Astrocyte (in vitro differentiated cells and primary cell): ENCODE measurements at regions not wholly inside any gene's neighbourhood (a gene's known extent, or its start where the extent isn't known, plus 50 kb on each side); places are given as distances from the start of the nearest gene placed in this dataset.

Experiments
- DNase-seq: peaks from one replicate; pipeline ENCODE4 v3.0.0-alpha.2; 2010; ENCODE audit warnings: low read depth
- FAIRE-seq: peaks from 2 replicates; lab custom pipeline; 2011; peaks lifted over from hg19 to GRCh38; lab: Jason Lieb, UNC
- H2AFZ ChIP-seq: 2 replicates; pipeline ENCODE4 v1.6.0; 2012; ENCODE audit warnings: low read depth, low read length, inconsistent platforms
- H3K27ac ChIP-seq: 2 replicates; pipeline ENCODE4 v1.5.1; 2011; ENCODE audit warnings: low read depth, low read length, inconsistent platforms
- H3K27me3 ChIP-seq: 2 replicates; pipeline ENCODE4 v1.6.0; 2011; ENCODE audit warnings: low read length, inconsistent platforms; ENCODE audit not compliant: insufficient read depth
- H3K36me3 ChIP-seq: 2 replicates; pipeline ENCODE4 v1.5.1; 2011; ENCODE audit warnings: low read length, inconsistent platforms; ENCODE audit not compliant: insufficient read depth
- H3K4me1 ChIP-seq: 2 replicates; pipeline ENCODE4 v1.5.1; 2011; ENCODE audit warnings: low read length, inconsistent platforms; ENCODE audit not compliant: insufficient read depth
- H3K4me2 ChIP-seq: 2 replicates; pipeline ENCODE4 v1.6.0; 2012; ENCODE audit warnings: low read length, inconsistent platforms
- H3K4me3 ChIP-seq: 2 replicates; pipeline ENCODE4 v1.5.1; 2011; ENCODE audit warnings: low read depth, mild to moderate bottlenecking, low read length, inconsistent platforms; ENCODE audit not compliant: insufficient read depth
- H3K79me2 ChIP-seq: 2 replicates; pipeline ENCODE4 v1.6.0; 2012; ENCODE audit warnings: mild to moderate bottlenecking, low read length, inconsistent platforms; ENCODE audit not compliant: insufficient read depth
- H3K9ac ChIP-seq: 2 replicates; pipeline ENCODE4 v1.6.0; 2012; ENCODE audit warnings: mild to moderate bottlenecking, low read length, inconsistent platforms
- H3K9me3 ChIP-seq: 2 replicates; pipeline ENCODE4 v1.5.1; 2012; ENCODE audit warnings: low read depth, mild to moderate bottlenecking, low read length, inconsistent platforms; ENCODE audit not compliant: insufficient read depth
- H4K20me1 ChIP-seq: 2 replicates; pipeline ENCODE4 v1.6.0; 2012; ENCODE audit warnings: low read length, inconsistent platforms; ENCODE audit not compliant: insufficient read depth
- H3K27ac Mint-ChIP-seq: one replicate; pipeline ENCODE4 v1.8.0; 2021; ENCODE audit warnings: mild to moderate bottlenecking, mixed read lengths; ENCODE audit not compliant: unreplicated experiment
- H3K27me3 Mint-ChIP-seq: one replicate; pipeline ENCODE4 v1.8.0; 2021; ENCODE audit warnings: low read depth, mixed read lengths; ENCODE audit not compliant: unreplicated experiment
- H3K36me3 Mint-ChIP-seq: one replicate; pipeline ENCODE4 v1.8.0; 2021; ENCODE audit warnings: low read depth, mixed read lengths; ENCODE audit not compliant: unreplicated experiment
- H3K4me1 Mint-ChIP-seq: one replicate; pipeline ENCODE4 v1.8.0; 2021; ENCODE audit warnings: low read depth, mixed read lengths; ENCODE audit not compliant: unreplicated experiment
- H3K4me3 Mint-ChIP-seq: one replicate; pipeline ENCODE4 v1.8.0; 2021; ENCODE audit warnings: mild to moderate bottlenecking, moderate library complexity, mixed read lengths; ENCODE audit not compliant: unreplicated experiment
- H3K9me3 Mint-ChIP-seq: one replicate; pipeline ENCODE4 v1.8.0; 2021; ENCODE audit warnings: mild to moderate bottlenecking, mixed read lengths; ENCODE audit not compliant: unreplicated experiment
- EZH2 ChIP-seq: IDR thresholded peaks from 2 replicates; pipeline ENCODE4 v1.6.1; 2012; ENCODE audit warnings: mild to moderate bottlenecking, low read length, inconsistent platforms; ENCODE audit not compliant: insufficient read depth
- TF ChIP-seq, protein P1 (sequence below): IDR thresholded peaks from 2 replicates; pipeline ENCODE4 v1.5.1; 2011; ENCODE audit warnings: low read depth, mild to moderate bottlenecking, inconsistent platforms, low read length, moderate library complexity; ENCODE audit not compliant: insufficient read depth

DNA sequence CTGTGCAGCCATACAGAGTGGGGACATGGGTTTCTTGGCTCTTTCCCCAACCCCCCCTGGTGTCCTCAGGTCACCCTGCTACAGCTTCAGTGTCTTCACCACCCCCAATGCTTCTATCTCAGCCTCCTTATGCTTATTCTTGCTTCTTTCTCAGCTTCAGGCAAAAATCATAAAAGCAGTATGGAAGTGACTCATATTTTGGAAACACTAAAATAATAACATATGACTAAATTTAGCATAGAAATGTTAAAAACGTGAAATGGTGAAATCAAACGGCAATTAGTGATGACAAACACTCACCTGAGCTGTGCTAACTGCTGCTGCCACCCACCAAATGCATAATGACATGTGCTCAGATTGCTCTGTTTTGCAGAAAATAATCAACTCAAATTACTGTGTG, 475.2 kb upstream of the EPHA3 start:
- H3K27ac Mint-ChIP-seq, result no peak overlapping the region
- FAIRE-seq, result no peak

DNA sequence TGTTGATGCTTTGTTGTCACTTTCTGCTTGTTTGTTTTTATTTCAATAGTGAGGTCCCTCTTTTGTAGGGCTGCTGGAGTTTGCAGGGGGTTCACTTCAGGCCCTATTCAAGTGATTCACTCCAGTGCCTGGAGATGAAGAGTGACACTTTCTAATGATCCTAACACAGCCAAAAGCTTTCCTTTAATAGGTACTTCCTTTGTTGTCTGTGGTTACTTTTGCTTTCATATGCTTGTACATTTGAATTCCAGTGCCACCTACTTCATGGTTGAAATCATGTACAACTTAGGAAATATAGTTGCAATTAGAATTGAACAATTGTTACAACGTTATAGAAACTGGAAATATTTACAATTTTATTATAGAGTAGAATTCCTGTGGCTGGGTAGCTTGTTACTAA, 466.8 kb upstream of the EPHA3 start:
- Histone ChIP-seq H4K20me1 (no peaks in the 10 kb centered on the region), H2AFZ (no peak overlapping the region), H3K79me2 (no peaks in the 10 kb centered on the region), H3K36me3 (no peaks in the 10 kb centered on the region), H3K27ac (no peak overlapping the region), H3K9ac (no peak overlapping the region), H3K4me1 (no peaks in the 10 kb centered on the region), H3K4me3 (no peak overlapping the region), H3K9me3 (no peaks in the 10 kb centered on the region), H3K27me3 (no peaks in the 10 kb centered on the region), H3K4me2 (no peak overlapping the region)
- DNase-seq (peak; percentile 10), FAIRE-seq (no peak)
- Mint-ChIP-seq H3K4me1 (peaks cover 1% of the 10 kb centered on the region), H3K9me3 (peaks cover 3% of the 10 kb centered on the region), H3K27ac (no peak overlapping the region), H3K4me3 (no peak overlapping the region), H3K27me3 (no peaks in the 10 kb centered on the region), H3K36me3 (no peaks in the 10 kb centered on the region)
- TF ChIP-seq EZH2, result no peak
- TF ChIP-seq, protein P1, sequence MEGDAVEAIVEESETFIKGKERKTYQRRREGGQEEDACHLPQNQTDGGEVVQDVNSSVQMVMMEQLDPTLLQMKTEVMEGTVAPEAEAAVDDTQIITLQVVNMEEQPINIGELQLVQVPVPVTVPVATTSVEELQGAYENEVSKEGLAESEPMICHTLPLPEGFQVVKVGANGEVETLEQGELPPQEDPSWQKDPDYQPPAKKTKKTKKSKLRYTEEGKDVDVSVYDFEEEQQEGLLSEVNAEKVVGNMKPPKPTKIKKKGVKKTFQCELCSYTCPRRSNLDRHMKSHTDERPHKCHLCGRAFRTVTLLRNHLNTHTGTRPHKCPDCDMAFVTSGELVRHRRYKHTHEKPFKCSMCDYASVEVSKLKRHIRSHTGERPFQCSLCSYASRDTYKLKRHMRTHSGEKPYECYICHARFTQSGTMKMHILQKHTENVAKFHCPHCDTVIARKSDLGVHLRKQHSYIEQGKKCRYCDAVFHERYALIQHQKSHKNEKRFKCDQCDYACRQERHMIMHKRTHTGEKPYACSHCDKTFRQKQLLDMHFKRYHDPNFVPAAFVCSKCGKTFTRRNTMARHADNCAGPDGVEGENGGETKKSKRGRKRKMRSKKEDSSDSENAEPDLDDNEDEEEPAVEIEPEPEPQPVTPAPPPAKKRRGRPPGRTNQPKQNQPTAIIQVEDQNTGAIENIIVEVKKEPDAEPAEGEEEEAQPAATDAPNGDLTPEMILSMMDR, result no peak

More for the DNA sequence above, 475.2 kb upstream of the EPHA3 start:
- Histone ChIP-seq H3K27me3 (no peaks in the 10 kb centered on the region), H2AFZ (no peak overlapping the region), H3K4me1 (no peaks in the 10 kb centered on the region), H3K9ac (no peak overlapping the region), H3K4me2 (no peak overlapping the region), H3K9me3 (no peaks in the 10 kb centered on the region), H3K27ac (no peak overlapping the region), H3K4me3 (no peak overlapping the region), H4K20me1 (no peaks in the 10 kb centered on the region), H3K79me2 (no peaks in the 10 kb centered on the region), H3K36me3 (no peaks in the 10 kb centered on the region)
- Mint-ChIP-seq H3K4me3 (no peak overlapping the region), H3K27me3 (no peaks in the 10 kb centered on the region), H3K4me1 (no peaks in the 10 kb centered on the region), H3K9me3 (peaks cover 3% of the 10 kb centered on the region), H3K36me3 (no peaks in the 10 kb centered on the region)
- no peak for DNase-seq
- TF ChIP-seq EZH2, result no peak
- TF ChIP-seq, protein P1, result no peak

DNA sequence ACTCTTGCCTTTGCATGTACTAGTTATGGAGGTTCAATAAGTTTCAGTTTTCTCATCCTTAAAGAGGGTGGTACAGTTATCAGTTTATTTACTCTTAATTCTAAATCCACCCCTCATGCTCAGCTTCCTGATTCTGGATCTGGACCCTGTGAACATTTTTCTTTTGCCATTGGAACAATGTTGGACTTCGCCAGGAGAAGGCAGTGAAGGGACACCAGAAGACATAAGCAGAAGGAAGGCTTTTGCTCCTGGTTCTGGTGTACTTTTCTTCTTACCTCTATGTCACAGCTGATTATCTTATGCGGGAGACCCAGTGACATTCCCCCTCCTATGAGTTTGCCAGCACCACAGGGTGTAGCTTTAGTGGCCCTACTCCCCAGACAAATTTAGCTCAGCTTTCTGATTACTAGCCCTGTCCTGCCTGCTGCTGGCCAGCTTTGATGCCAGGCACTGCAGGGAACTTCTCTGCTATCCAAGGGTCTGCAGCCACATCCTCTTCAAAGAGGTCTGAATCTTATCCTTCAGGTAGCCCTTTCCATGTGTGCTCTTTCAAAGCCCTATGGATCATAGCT, 466.3 kb upstream of the EPHA3 start:
- H3K36me3 ChIP-seq, result no peaks in the 10 kb centered on the region
- TF ChIP-seq, protein P1, result no peak
- no peak for TF ChIP-seq EZH2
- H3K79me2 ChIP-seq, result no peaks in the 10 kb centered on the region
- Mint-ChIP-seq H3K36me3 (no peaks in the 10 kb centered on the region), H3K9me3 (peaks cover 3% of the 10 kb centered on the region), H3K4me3 (no peak overlapping the region), H3K27ac (no peak overlapping the region), H3K4me1 (peaks cover 1% of the 10 kb centered on the region), H3K27me3 (no peaks in the 10 kb centered on the region)
- H3K9ac ChIP-seq, result no peak overlapping the region
- H3K9me3 ChIP-seq, result no peaks in the 10 kb centered on the region
- H3K4me2 ChIP-seq, result no peak overlapping the region
- H3K4me3 ChIP-seq, result no peak overlapping the region
- H3K27me3 ChIP-seq, result no peaks in the 10 kb centered on the region
- no peaks in the 10 kb centered on the region for H4K20me1 ChIP-seq
- no peak overlapping the region for H3K27ac ChIP-seq
- no peak overlapping the region for H2AFZ ChIP-seq
- DNase-seq, result no peak
- no peaks in the 10 kb centered on the region for H3K4me1 ChIP-seq
- no peak for FAIRE-seq
